Activated naive CD4-positive, alpha-beta T cell treated with anti-CD3 and anti-CD28 coated beads, Interleukin-2, amount 50 U/mL, for 72 hours (primary cell): ENCODE measurements at regions not wholly inside any gene's neighbourhood (a gene's known extent, or its start where the extent isn't known, plus 50 kb on each side); places are given as distances from the start of the nearest gene placed in this dataset.
"Not testable (repeated sequence)": the region's sequence is repeated elsewhere in the genome, so short reads cannot be mapped to it uniquely, and the experiment has no call there.

Experiments used
- ATAC-seq, 2 donors: fragments of 150-1000 bp; cut with Tn5 transposase; 2 replicates each; pipeline ENCODE4 v1.10.0; 2021; ENCODE audit warnings: mild to moderate bottlenecking in 2 of 2, moderate library complexity in 2 of 2
- DNase-seq, 2 donors: peaks; one replicate each; pipeline ENCODE4 v3.0.0; 2021 to 2022; ENCODE audit warnings: low spot score in 2 of 2
- H3K27ac Mint-ChIP-seq, 2 donors: one replicate each; pipeline ENCODE4 v1.8.0; 2022; ENCODE audit warnings: mild to moderate bottlenecking in 2 of 2, mixed read lengths in 2 of 2
- H3K36me3 Mint-ChIP-seq, 2 donors: one replicate each; pipeline ENCODE4 v1.8.0; 2022; ENCODE audit warnings: mixed read lengths in 2 of 2
- H3K9me3 Mint-ChIP-seq, 2 donors: one replicate each; pipeline ENCODE4 v1.8.0; 2022; ENCODE audit warnings: mixed read lengths in 2 of 2

- peak in 1 of 2 donors; percentile 68 for ATAC-seq
- Mint-ChIP-seq H3K36me3 (no peaks in the 10 kb centered on the region), H3K27ac (no peak overlapping the region), H3K9me3 (no peaks in the 10 kb centered on the region)
- no peak for DNase-seq
Measured at GRCh38 chrX:111041018-111041462, 55.0 kb upstream of the PAK3 start.

GRCh38 chrX:111040377-111041017 lies 55.5 kb upstream of the PAK3 start:
- ATAC-seq (no peak), DNase-seq (no peak)
- Mint-ChIP-seq H3K9me3 (no peaks in the 10 kb centered on the region), H3K27ac (no peak overlapping the region), H3K36me3 (no peaks in the 10 kb centered on the region)

- Mint-ChIP-seq H3K27ac (no peak overlapping the region), H3K36me3 (no peaks in the 10 kb centered on the region), H3K9me3 (no peaks in the 10 kb centered on the region)
- ATAC-seq (no peak), DNase-seq (no peak)
Measured at GRCh38 chrX:111039606-111040005, 56.4 kb upstream of the PAK3 start.

GRCh38 chrX:111035991-111036390 lies 60.0 kb upstream of the PAK3 start:
- Mint-ChIP-seq H3K27ac (no peak overlapping the region), H3K36me3 (no peaks in the 10 kb centered on the region), H3K9me3 (no peaks in the 10 kb centered on the region)
- DNase-seq (no peak), ATAC-seq (no peak)

DNA sequence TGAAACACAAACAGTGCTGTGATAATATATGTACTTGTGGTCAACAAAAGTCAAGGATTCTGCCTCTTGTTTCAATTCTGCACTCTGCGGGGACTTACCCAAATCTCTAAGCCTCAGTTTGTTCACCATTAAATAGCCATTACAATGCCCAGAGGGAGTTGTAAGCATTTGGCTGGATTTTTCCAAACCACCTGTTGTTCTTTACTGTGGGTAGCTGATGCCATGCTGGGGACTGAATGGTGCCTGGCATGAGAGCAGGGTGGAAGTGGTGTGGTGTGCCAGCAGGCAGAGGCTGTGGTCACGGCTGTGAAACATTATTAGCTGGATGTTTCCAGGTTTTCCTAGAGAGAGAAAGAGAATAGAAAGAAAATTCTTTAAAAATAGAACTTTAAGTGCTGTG lies 60.7 kb upstream of the PAK3 start:
- no peak for ATAC-seq
- no peak for DNase-seq
- H3K9me3 Mint-ChIP-seq: no peaks in the 10 kb centered on the region
- no peak overlapping the region for H3K27ac Mint-ChIP-seq
- no peaks in the 10 kb centered on the region for H3K36me3 Mint-ChIP-seq

DNA sequence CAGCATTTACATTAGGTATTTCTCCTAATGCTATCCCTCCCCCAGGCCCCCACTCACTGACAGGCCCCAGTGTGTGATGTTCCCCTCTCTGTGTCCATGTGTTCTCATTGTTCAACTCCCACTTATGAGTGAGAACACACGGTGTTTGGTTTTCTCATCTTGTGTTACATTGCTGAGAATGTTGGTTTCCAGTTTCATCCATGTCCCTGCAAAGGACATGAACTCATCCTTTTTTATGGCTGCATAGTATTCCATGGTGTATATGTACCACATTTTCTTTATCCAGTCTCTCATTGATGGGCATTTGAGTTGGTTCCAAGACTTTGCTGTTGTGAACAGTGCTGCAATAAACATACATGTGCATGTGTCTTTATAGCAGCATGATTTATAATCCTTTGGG lies 73.0 kb upstream of the PAK3 start:
- H3K9me3 Mint-ChIP-seq, ATAC-seq, DNase-seq, H3K36me3 Mint-ChIP-seq, H3K27ac Mint-ChIP-seq: not testable (repeated sequence)

GRCh38 chrX:111020283-111020682 lies 75.7 kb upstream of the PAK3 start:
- no peak for ATAC-seq
- H3K36me3 Mint-ChIP-seq: no peaks in the 10 kb centered on the region

DNA sequence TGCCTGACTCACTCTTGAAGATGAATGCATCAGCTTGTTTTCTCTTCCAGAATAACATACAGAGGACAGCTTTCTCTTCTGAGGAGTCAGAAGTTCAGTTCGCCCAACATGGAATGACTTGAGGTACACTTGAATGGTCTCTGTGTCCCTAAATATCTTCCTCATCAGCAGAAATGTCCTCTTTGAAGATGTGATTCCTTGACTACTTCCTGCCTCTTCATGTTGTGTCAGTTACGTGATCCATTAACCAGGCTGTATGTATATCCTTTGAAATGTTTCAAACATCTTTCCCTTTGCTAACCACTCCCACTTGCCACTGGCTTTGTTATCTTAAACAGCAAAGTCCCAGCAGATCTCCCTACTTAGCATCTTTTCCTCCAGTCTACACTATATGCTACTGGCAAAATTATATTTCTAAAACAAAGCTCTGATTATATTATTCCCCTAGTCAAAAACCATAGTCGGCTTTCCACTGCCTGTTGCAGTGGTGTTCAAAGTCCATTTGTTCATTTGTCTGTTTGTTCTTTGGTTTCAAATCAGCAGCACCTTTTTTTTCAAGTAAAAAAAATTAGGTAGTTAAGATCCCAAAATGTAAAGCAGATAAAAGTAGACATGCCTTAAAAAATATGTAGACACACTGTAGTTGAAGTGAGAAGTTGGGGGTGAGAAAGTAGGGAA lies 82.1 kb upstream of the PAK3 start:
- H3K36me3 Mint-ChIP-seq: no peaks in the 10 kb centered on the region
- ATAC-seq (no peak), DNase-seq (no peak)
- no peak overlapping the region for H3K27ac Mint-ChIP-seq
- H3K9me3 Mint-ChIP-seq: no peaks in the 10 kb centered on the region

More at GRCh38 chrX:111020283-111020682, 75.7 kb upstream of the PAK3 start:
- no peak for DNase-seq
- no peak overlapping the region for H3K27ac Mint-ChIP-seq
- peaks cover 5 to 8% of the 10 kb centered on the region in 2 donors for H3K9me3 Mint-ChIP-seq

- Mint-ChIP-seq H3K9me3 (no peaks in the 10 kb centered on the region), H3K36me3 (no peaks in the 10 kb centered on the region), H3K27ac (no peak overlapping the region)
- no peak for ATAC-seq
- DNase-seq: no peak
Measured at GRCh38 chrX:111010111-111010510, 85.9 kb upstream of the PAK3 start.

DNA sequence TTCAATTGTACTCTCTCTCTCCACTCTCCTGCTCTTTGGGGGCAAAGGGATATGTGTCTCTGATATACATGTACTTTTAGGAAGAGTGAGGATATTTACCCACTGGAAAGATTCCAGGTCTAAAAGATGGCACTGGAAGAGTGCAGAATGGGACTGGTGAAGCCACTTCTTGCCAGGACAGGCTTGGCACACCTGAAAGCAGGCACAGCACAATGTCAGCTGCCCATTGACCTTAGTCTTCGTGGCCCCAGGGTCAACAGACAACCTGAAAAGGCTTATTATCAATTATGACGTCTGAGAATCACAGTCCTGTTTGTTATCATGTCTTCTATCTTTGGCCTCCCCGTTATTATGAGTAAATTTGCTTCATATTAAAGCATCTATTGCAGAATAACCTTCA lies 86.7 kb upstream of the PAK3 start:
- H3K9me3 Mint-ChIP-seq: no peaks in the 10 kb centered on the region
- ATAC-seq (no peak), DNase-seq (no peak)
- H3K36me3 Mint-ChIP-seq: no peaks in the 10 kb centered on the region
- H3K27ac Mint-ChIP-seq: no peak overlapping the region

- Mint-ChIP-seq H3K27ac (no peak overlapping the region), H3K36me3 (no peaks in the 10 kb centered on the region), H3K9me3 (no peaks in the 10 kb centered on the region)
- DNase-seq: no peak
- ATAC-seq: no peak
Measured at GRCh38 chrX:111008126-111008525, 87.9 kb upstream of the PAK3 start.

DNA sequence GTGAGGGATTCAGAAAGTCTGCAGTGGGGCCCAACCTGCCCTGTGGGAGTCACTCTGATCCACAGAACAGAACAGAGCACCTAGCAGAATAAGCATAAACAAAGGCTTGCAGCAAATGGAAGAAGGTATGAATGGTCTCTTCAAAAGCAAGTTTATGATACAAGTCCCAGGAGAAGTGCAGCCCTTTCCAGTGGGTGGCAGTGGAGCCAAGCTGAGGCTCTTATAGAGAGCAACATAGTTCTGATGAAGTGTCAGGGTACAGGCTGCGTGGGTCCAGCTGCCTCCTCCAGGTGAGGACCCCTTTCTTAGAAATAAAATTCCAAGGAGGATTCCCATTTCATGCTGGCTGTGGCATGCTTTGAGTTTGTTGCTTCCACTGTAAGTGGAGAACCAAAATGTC lies 88.8 kb upstream of the PAK3 start:
- DNase-seq (no peak), ATAC-seq (no peak)
- Mint-ChIP-seq H3K9me3 (no peaks in the 10 kb centered on the region), H3K36me3 (no peaks in the 10 kb centered on the region), H3K27ac (no peak overlapping the region)

- no peaks in the 10 kb centered on the region for H3K36me3 Mint-ChIP-seq
- H3K9me3 Mint-ChIP-seq: no peaks in the 10 kb centered on the region
- DNase-seq (no peak), ATAC-seq (no peak)
- no peak overlapping the region for H3K27ac Mint-ChIP-seq
Measured at GRCh38 chrX:111006116-111006515, 89.9 kb upstream of the PAK3 start.

DNA sequence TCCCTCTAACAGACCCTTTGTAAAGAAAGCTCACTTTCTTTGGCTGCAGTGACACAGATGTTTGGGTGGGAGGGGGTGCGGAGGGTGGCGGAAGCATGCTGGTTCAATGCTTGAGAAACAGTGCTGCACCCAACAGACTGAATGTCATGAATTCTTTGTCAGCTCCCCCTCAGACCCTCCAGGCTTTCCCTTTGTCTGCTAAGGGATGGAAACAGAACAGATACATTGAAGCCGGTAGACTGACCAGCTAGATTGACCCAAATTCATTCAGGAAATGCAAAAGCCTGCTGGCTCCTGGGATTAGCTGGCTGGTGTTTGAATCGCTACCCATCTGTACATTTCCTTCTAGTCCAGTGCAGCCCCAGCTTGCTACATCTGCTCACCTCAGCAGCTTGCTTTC lies 90.8 kb upstream of the PAK3 start:
- ATAC-seq: no peak
- H3K36me3 Mint-ChIP-seq: no peaks in the 10 kb centered on the region

DNA sequence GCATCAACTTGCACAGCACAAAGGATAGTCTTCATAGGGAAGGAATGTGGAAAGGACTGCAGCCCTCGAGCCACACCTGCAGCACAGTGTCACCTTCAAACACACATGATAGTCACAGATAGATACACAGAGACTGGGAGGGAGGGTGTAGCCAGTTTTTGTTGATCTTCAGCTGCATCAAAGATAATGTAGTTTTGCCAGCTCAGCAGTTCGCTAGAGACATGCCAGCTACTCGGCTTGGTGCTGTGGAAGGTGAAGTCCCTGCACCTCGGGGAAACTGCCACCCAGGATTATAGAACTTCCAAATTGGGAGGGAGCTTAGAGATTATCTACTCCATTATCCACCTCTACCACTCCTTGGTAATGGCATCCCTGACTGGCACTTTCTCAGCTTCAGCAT lies 92.9 kb upstream of the PAK3 start:
- Mint-ChIP-seq H3K9me3 (no peaks in the 10 kb centered on the region), H3K36me3 (no peaks in the 10 kb centered on the region), H3K27ac (no peak overlapping the region)
- DNase-seq (no peak), ATAC-seq (no peak)

More for the DNA sequence above, 90.8 kb upstream of the PAK3 start:
- no peak for DNase-seq
- H3K27ac Mint-ChIP-seq: no peak overlapping the region
- no peaks in the 10 kb centered on the region for H3K9me3 Mint-ChIP-seq

DNA sequence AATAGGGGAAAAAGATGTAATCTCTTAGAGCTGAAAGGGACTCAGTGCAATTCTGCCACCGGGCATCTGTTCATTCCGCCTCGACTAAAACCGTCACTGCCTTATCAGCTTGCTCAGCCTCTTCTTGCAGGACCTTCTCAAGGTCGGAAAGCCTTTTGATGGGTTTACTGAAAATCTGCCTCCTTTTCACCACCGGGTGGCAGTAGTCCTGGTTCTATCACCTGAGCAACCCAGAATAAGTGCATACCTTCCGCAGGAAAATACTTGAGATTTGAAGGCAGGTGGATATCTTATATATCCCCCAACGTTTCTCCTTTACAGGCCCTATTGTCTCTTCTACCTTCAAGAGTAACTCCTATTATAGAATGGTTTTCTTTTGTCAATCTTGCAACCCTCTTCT lies 103.4 kb upstream of the PAK3 start:
- no peak overlapping the region for H3K27ac Mint-ChIP-seq
- ATAC-seq: no peak
- H3K9me3 Mint-ChIP-seq: no peaks in the 10 kb centered on the region
- no peaks in the 10 kb centered on the region for H3K36me3 Mint-ChIP-seq
- peak in 1 of 2 donors; percentile 7 for DNase-seq

- Mint-ChIP-seq H3K9me3 (no peaks in the 10 kb centered on the region), H3K27ac (no peak overlapping the region), H3K36me3 (no peaks in the 10 kb centered on the region)
- no peak for DNase-seq
- ATAC-seq: no peak
Measured at GRCh38 chrX:110989869-110990268, 106.1 kb upstream of the PAK3 start.

GRCh38 chrX:110989447-110989846 lies 106.5 kb upstream of the PAK3 start:
- no peaks in the 10 kb centered on the region for H3K36me3 Mint-ChIP-seq
- no peak overlapping the region for H3K27ac Mint-ChIP-seq
- ATAC-seq (no peak), DNase-seq (no peak)
- H3K9me3 Mint-ChIP-seq: no peaks in the 10 kb centered on the region
